Mesenchymal stem cell (in vitro differentiated cells and primary cell): ENCODE measurements at regions not wholly inside any gene's neighbourhood (a gene's known extent, or its start where the extent isn't known, plus 50 kb on each side); places are given as distances from the start of the nearest gene placed in this dataset.

Experiments used
- DNase-seq: peaks from one replicate; pipeline ENCODE4 v3.0.0-alpha.2; 2013
- H2AFZ ChIP-seq: one replicate; pipeline ENCODE4 v1.6.1; 2013; ENCODE audit warnings: low read depth, mild to moderate bottlenecking, control low read depth, inconsistent platforms, low read length, moderate library complexity
- H2AK5ac ChIP-seq: 2 replicates; pipeline ENCODE4 v1.6.1; 2013; ENCODE audit warnings: low read length, moderate library complexity, mild to moderate bottlenecking, inconsistent platforms; ENCODE audit not compliant: severe bottlenecking
- H2BK120ac ChIP-seq: one replicate; pipeline ENCODE4 v1.6.1; 2013; ENCODE audit warnings: low read depth, mild to moderate bottlenecking, inconsistent platforms, low read length, moderate library complexity
- H2BK12ac ChIP-seq, 2 experiments: one replicate each; pipeline ENCODE4 v1.6.1; 2013; ENCODE audit warnings: inconsistent platforms in 2 of 2, low read length in 2 of 2, mild to moderate bottlenecking in 2 of 2, moderate library complexity in 2 of 2, control low read depth in 1 of 2
- H2BK15ac ChIP-seq: one replicate; pipeline ENCODE4 v1.6.1; 2013; ENCODE audit warnings: mild to moderate bottlenecking, low read depth, inconsistent platforms; ENCODE audit not compliant: poor library complexity, severe bottlenecking
- H2BK5ac ChIP-seq: 2 replicates; pipeline ENCODE4 v1.6.1; 2013; ENCODE audit warnings: low read depth, mild to moderate bottlenecking, low read length, control low read depth, inconsistent platforms; ENCODE audit not compliant: poor library complexity, severe bottlenecking
- H3K14ac ChIP-seq, 2 experiments: one replicate each; pipeline ENCODE4 v1.6.1; 2013; ENCODE audit warnings: inconsistent platforms in 2 of 2, low read length in 2 of 2, control low read depth in 1 of 2, mild to moderate bottlenecking in 1 of 2, moderate library complexity in 1 of 2
- H3K18ac ChIP-seq, 2 experiments: one replicate each; pipeline ENCODE4 v1.6.1; 2013; ENCODE audit warnings: inconsistent platforms in 2 of 2, low read length in 2 of 2, control low read depth in 1 of 2, low read depth in 1 of 2, mild to moderate bottlenecking in 1 of 2
- H3K23ac ChIP-seq, 2 experiments: one replicate each; pipeline ENCODE4 v1.6.1; 2013; ENCODE audit warnings: inconsistent platforms in 2 of 2, low read length in 2 of 2, mild to moderate bottlenecking in 2 of 2, moderate library complexity in 2 of 2, control low read depth in 1 of 2
- H3K27ac ChIP-seq: 2 replicates; pipeline ENCODE4 v1.5.1; 2013; ENCODE audit warnings: mild to moderate bottlenecking, moderate library complexity, low read length, control low read depth, inconsistent platforms; ENCODE audit not compliant: poor library complexity, severe bottlenecking
- H3K27me3 ChIP-seq, 2 experiments: 2 replicates each; pipeline versions ENCODE4 v1.6.1 to v1.7.0; 2013; ENCODE audit warnings: low read length in 2 of 2, mild to moderate bottlenecking in 2 of 2, moderate library complexity in 2 of 2, control low read depth in 1 of 2, inconsistent platforms in 1 of 2; ENCODE audit not compliant: control insufficient read depth in 1 of 2, insufficient read depth in 1 of 2
- H3K36me3 ChIP-seq, 2 experiments: 2 replicates each; pipeline versions ENCODE4 v1.6.1 to v1.7.0; 2013; ENCODE audit warnings: low read length in 2 of 2, control low read depth in 1 of 2, inconsistent platforms in 1 of 2, low read depth in 1 of 2, mild to moderate bottlenecking in 1 of 2; ENCODE audit not compliant: insufficient read depth in 2 of 2, control insufficient read depth in 1 of 2
- H3K4ac ChIP-seq, 2 experiments: one replicate each; pipeline ENCODE4 v1.6.1; 2013; ENCODE audit warnings: inconsistent platforms in 2 of 2, low read length in 2 of 2, mild to moderate bottlenecking in 2 of 2, moderate library complexity in 2 of 2, control low read depth in 1 of 2, low read depth in 1 of 2
- H3K4me1 ChIP-seq: 2 replicates; pipeline ENCODE4 v1.6.1; 2013; ENCODE audit warnings: low read depth, low read length, control low read depth; ENCODE audit not compliant: control insufficient read depth, insufficient read depth
- H3K4me2 ChIP-seq: 2 replicates; pipeline ENCODE4 v1.6.1; 2013; ENCODE audit warnings: low read length, mild to moderate bottlenecking, inconsistent platforms; ENCODE audit not compliant: poor library complexity, severe bottlenecking
- H3K4me3 ChIP-seq, 2 experiments: 2 replicates each; pipeline versions ENCODE4 v1.5.1 to v1.7.0; 2013; ENCODE audit warnings: low read length in 2 of 2, mild to moderate bottlenecking in 2 of 2, control low read depth in 1 of 2, low read depth in 1 of 2; ENCODE audit not compliant: insufficient read depth in 1 of 2
- H3K79me1 ChIP-seq: replicated peaks from 2 replicates; pipeline ENCODE4 v1.6.1; 2013; ENCODE audit warnings: mild to moderate bottlenecking, control low read depth, low read length, inconsistent platforms; ENCODE audit not compliant: poor library complexity, severe bottlenecking
- H3K9ac ChIP-seq: 2 replicates; pipeline ENCODE4 v1.7.0; 2013; ENCODE audit warnings: mild to moderate bottlenecking, low read length, moderate library complexity
- H3K9me3 ChIP-seq: 2 replicates; pipeline ENCODE4 v1.7.0; 2013; ENCODE audit warnings: mild to moderate bottlenecking, low read length; ENCODE audit not compliant: control insufficient read depth
- H4K8ac ChIP-seq: one replicate; pipeline ENCODE4 v1.6.1; 2013; ENCODE audit warnings: inconsistent platforms, mild to moderate bottlenecking, low read length, moderate library complexity
- H4K91ac ChIP-seq: one replicate; pipeline ENCODE4 v1.6.1; 2013; ENCODE audit warnings: mild to moderate bottlenecking, low read length, inconsistent platforms
- WGBS: methylation state at CpG from one replicate; pipeline ENCODE4 v1.1.7; 2013; ENCODE audit warnings: mixed read lengths; 5-methylcytosine and 5-hydroxymethylcytosine counted together

GRCh38 chr14:63795532-63795931 lies 57.3 kb upstream of the SYNE2 start:
- H3K14ac ChIP-seq, result no peak overlapping the region
- WGBS, result 100% methylated on average over 1 of the region's 2 CpGs

GRCh38 chr14:63800083-63800482 lies 52.7 kb upstream of the SYNE2 start:
- no peak overlapping the region for H4K8ac ChIP-seq
- no peaks in the 10 kb centered on the region for H3K4me1 ChIP-seq
- H2BK5ac ChIP-seq, result no peak overlapping the region
- no peak for DNase-seq
- no peaks in the 10 kb centered on the region for H3K36me3 ChIP-seq
- no peak overlapping the region for H2BK12ac ChIP-seq
- H3K4me2 ChIP-seq, result no peak overlapping the region
- H3K23ac ChIP-seq, result no peak overlapping the region
- peak overlapping the region in 1 of 2 experiments; percentile 61 for H3K4me3 ChIP-seq
- no peak overlapping the region for H3K18ac ChIP-seq
- H2AFZ ChIP-seq, result no peak overlapping the region
- no peak overlapping the region for H3K27ac ChIP-seq
- H3K4ac ChIP-seq, result no peak overlapping the region
- peaks cover 0 to 3% of the 10 kb centered on the region in 2 experiments for H3K27me3 ChIP-seq
- no peaks in the 10 kb centered on the region for H3K79me1 ChIP-seq
- H3K14ac ChIP-seq, result no peak overlapping the region
- no peak overlapping the region for H2BK120ac ChIP-seq
- no peaks in the 10 kb centered on the region for H3K9me3 ChIP-seq
- WGBS, result 86% methylated on average over 1 of the region's 2 CpGs
- H4K91ac ChIP-seq, result no peak overlapping the region
- no peak overlapping the region for H2AK5ac ChIP-seq
- H3K9ac ChIP-seq, result peak overlapping the region; percentile 78
- H2BK15ac ChIP-seq, result no peak overlapping the region

More at GRCh38 chr14:63795532-63795931, 57.3 kb upstream of the SYNE2 start:
- no peak overlapping the region for H2AFZ ChIP-seq
- no peak overlapping the region for H3K4me3 ChIP-seq
- no peaks in the 10 kb centered on the region for H3K9me3 ChIP-seq
- H3K36me3 ChIP-seq, result no peaks in the 10 kb centered on the region
- no peaks in the 10 kb centered on the region for H3K79me1 ChIP-seq
- no peak overlapping the region for H3K4ac ChIP-seq
- no peaks in the 10 kb centered on the region for H3K4me1 ChIP-seq
- DNase-seq, result no peak
- no peak overlapping the region for H3K4me2 ChIP-seq
- no peaks in the 10 kb centered on the region for H3K27me3 ChIP-seq
- H3K18ac ChIP-seq, result no peak overlapping the region
- H3K9ac ChIP-seq, result no peak overlapping the region
- H2BK15ac ChIP-seq, result no peak overlapping the region
- no peak overlapping the region for H3K27ac ChIP-seq
- H2BK120ac ChIP-seq, result no peak overlapping the region
- no peak overlapping the region for H3K23ac ChIP-seq
- no peak overlapping the region for H4K8ac ChIP-seq
- no peak overlapping the region for H4K91ac ChIP-seq
- no peak overlapping the region for H2AK5ac ChIP-seq
- H2BK12ac ChIP-seq, result no peak overlapping the region
- H2BK5ac ChIP-seq, result no peak overlapping the region

- Histone ChIP-seq H3K23ac (no peak overlapping the region), H2AK5ac (no peak overlapping the region), H3K36me3 (no peaks in the 10 kb centered on the region), H2BK15ac (no peak overlapping the region), H4K8ac (no peak overlapping the region), H2BK12ac (no peak overlapping the region), H3K4me3 (no peak overlapping the region), H3K4me2 (no peak overlapping the region), H3K79me1 (no peaks in the 10 kb centered on the region), H2BK5ac (no peak overlapping the region), H3K9ac (no peak overlapping the region), H3K18ac (no peak overlapping the region), H2BK120ac (no peak overlapping the region), H3K4ac (no peak overlapping the region), H3K14ac (no peak overlapping the region), H3K9me3 (no peaks in the 10 kb centered on the region), H4K91ac (no peak overlapping the region), H3K27me3 (peaks cover 0 to 3% of the 10 kb centered on the region in 2 experiments), H3K27ac (no peak overlapping the region), H3K4me1 (no peaks in the 10 kb centered on the region), H2AFZ (no peak overlapping the region)
- 81% methylated on average over 2 of the region's 3 CpGs for WGBS
- DNase-seq, result no peak
Observed at GRCh38 chr14:63800651-63801375, 52.0 kb upstream of the SYNE2 start.
